ENCODE measurements at regions not wholly inside any gene's neighbourhood (a gene's known extent, or its start where the extent isn't known, plus 50 kb on each side); places are given as distances from the start of the nearest gene placed in this dataset.

DNA sequence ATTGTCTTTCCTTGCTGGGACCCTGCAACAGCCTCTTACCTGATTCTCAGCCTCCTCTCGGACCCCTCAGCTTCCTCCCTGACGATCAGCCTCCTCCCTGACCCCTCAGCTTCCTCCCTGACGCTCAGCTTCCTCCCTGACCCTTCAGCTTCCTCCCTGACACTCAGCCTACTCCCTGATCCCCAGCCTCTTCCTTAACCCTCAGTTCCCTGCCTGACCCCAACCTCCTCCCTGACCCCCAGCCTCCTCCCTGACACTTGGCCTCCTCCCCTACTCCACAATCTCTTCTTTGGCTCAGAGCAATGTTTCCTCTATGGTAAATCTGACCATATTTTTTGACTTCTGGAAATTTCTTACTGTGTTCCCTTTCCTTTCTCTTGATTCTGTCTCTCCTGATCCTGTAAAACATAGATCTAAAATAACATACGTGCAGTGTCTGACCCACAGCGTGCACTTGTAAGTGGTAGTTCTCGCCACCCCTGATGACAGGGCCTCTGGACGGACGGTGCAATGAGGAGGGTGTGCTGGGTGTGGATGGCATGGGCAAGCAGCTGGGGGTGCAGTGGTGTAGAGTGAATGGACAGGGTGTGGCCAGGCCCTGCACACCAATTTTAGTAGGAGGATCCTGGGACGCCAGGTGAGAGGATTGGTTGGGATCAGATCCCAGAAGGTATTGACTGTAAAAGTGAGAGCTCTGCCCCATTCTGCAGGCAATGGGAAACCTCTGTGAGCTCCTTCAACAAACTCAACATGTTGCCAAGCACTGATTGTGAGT, 264.1 kb downstream of the FOXD2 start:
- no peak for DNase-seq (ENCODE audit: low read depth)

DNA sequence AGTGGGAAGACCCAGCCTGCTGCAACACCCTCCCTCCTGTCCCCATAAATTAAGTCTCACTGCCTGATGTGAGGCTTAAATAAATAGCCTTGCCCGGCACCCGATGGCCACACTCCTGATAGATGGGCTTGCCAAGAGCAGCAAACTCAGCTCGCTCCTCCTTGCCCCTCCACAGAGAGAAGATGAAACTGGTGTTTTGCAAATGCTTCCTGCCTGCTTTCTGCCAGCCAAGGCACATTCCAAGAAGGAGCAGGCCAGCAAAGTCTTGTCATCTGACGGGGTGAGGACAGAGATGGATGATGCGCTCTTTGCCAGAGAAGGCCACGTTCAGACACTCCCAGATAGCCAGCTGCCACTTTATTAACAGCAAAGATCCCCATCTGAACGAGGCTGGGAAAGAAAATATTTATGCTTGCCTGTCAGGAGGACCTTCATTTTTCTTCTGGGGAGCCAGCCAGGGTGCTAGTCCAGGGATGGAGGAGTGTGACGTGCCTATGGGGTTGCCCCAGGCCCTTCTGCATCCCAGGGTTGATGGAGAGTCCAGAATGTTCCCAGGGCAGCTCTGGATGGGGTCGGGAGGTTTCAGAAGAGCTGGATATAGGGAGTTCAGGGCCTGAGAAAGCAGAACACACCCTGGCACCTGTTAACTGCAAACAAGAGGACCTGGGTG, 265.4 kb downstream of the FOXD2 start:
- no peak for DNase-seq (ENCODE audit: low read depth)

DNA sequence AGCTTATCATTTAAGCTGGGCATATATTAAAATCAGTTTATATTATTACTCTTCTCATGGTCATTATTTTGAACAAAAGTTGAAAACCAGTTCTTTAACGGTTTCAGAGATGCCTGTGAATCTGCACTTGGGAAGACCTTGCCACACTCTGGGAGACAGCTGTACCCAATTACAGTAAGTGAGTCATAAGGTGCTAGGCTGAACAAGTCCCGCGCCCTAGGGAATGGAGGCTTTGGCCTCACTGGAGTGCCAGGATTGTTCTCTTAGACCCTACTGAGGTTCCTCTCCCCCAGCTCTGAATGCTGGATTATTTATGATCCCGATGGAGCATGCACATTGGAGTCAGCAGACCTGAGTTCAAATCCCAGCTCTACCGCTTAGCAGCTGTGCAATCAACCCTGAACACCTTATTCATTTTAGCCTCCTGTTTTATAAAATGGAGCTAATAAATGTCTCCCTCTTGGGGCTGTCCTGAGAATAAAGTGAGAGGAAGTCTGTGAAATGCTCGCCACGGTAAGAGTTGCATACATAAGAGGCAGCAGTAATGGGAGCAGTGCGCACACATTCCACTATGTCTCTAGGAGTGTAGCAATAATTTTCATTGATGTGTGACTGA, 266.2 kb downstream of the FOXD2 start:
- peak; percentile 31 for DNase-seq (ENCODE audit: low read depth)

DNA sequence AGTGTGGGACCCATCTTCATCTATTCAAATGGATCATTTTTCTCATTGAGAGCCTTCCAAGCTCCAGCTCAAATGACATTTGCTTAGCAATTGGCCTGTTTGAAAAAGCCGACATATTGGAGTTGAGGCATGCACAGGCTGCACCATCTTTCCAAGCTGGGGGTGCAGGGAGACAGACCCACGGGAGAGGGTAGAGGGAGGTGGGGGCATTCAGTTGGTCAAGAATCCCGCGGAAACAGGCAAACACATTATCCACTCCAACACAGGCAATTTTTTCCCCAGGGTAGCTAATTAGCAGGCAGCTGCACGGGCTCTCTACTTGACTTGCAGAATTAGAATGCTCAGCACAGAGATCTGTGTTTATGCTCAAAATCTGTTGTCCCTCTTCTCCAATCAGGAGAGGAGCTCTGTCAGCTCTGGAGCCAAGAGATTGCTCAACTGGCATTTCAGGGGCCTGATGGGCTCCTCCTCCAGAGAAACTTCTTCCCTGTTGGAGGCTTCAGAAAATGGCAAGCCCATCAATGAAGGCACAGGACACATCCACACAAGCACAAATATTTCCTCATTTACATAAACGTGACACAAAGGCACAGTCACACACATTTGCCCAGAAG, 267.8 kb downstream of the FOXD2 start:
- DNase-seq (ENCODE audit: low read depth) = no peak

DNA sequence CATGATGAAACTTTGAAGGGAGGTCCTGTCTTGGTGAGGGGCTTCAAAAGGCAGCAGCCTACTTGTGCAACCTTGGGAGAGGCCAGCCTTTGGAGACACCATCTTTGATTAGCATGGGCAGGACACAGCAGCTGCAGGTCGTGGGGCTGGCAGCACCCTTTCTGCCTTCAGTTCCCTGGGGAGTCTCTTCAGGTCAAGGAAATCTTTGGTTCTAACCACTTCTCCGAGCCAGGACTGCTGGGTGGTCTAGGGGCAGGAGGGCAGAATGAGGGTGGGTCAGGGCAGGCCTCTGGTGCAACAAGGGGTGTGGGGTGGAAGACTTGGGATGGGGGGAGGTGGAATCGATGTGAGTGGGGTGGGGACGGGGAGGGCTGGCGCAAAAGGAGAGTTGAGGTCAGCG, 269.7 kb downstream of the FOXD2 start:
- DNase-seq (ENCODE audit: low read depth) = no peak

DNA sequence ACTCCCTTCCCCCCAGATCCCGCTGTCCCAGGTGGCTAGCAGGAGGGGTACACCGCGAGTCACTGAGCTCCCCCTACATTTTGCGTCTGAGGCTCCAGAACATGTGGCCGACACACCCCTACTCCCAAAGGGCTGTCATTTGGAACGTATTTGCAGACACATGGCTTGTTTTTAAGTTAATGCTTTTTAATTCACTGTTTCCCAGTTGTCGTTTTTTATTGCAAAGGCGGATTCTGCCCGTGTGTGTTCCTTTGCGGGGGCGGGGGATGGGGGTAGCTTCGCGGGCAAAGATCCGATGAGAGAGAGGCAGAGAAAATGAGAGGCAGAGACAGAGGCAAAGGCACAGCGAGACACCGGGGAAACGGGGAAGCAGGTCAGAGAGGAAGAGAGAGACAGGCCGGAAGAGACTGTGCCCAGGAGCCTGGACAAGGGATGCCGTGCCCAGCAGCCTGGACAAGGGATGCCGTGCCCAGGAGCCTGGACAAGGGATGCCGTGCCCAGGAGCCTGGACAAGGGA, 270.2 kb downstream of the FOXD2 start:
- DNase-seq (ENCODE audit: low read depth) = no peak

DNA sequence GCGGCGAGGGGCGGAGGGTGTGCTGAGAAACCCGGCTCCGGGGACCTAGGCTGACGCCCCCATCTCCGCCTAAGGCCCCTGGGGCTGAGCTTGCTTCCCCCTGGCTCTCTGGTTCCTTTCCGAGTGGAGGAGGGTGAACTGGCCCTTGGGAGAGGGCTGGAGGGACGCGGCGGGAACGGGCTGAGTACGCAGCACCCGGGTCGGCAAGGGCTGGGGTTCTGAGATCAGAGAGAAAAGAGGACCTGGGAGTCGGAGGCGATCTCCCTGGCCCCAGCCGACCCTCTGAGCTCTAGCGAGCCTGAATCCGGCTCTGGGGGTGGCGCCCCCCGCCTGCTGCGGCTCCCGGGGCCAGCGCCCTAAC, 270.8 kb downstream of the FOXD2 start:
- no peak for DNase-seq (ENCODE audit: low read depth)

DNA sequence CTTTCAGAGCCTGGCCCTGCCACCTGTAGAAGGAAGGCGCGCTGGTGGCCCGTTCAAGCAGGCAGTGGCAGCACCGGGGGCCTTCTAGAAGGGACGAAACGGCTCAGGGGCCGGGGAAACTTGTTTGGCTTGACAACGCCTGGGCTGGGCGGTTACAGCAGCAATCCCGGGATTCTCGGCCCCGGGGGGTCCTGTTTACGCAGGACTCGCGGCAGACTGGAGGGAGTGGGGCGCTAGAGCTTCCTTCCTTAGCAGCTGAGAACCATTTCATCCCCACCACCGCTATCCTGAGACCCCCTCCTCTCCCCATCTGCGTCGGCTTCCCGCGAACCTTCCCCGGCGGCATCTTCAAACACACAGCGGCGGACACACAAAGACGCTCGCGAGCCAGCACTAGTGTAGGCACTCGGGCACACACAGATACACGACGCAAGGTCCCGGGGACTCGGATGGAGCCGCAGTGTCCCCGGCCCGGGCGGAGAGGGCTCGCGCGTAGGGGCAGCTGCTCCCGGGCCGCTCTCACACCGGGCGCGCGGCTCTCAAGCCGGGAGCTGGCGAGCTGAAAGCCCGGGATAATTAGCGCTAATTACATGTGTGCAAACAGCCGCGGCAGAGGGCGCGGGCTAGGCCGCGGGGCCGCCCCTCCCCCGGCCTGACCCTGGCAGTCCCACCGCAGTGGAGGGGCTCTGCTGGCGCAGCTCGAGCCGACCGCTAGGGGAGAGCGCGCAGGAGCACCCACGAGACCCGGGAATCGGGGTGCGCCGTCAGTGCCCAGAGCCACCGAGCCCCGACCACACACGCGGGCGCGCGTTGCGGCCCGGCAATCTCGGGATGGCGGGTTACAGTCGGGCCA, 271.4 kb downstream of the FOXD2 start:
- DNase-seq (ENCODE audit: low read depth) = no peak

DNA sequence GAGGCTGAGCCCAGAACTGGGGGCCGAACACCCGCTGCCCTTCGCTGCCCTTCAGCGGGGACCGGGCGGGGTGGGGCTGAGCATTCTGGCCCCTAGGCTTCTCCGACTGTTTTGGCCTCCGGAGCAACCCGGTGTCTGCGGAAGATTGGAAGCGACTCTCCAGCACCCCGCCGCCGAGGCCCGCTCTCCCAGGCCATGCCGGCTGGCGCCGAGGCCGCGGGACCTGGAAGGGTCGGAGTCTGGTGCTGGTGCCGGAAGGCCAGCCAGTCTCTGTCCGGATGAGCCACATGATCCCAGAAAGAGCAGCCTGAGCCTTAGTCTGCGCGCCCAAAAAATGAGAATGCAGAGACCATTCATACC, 272.0 kb downstream of the FOXD2 start:
- no peak for DNase-seq (ENCODE audit: low read depth)

DNA sequence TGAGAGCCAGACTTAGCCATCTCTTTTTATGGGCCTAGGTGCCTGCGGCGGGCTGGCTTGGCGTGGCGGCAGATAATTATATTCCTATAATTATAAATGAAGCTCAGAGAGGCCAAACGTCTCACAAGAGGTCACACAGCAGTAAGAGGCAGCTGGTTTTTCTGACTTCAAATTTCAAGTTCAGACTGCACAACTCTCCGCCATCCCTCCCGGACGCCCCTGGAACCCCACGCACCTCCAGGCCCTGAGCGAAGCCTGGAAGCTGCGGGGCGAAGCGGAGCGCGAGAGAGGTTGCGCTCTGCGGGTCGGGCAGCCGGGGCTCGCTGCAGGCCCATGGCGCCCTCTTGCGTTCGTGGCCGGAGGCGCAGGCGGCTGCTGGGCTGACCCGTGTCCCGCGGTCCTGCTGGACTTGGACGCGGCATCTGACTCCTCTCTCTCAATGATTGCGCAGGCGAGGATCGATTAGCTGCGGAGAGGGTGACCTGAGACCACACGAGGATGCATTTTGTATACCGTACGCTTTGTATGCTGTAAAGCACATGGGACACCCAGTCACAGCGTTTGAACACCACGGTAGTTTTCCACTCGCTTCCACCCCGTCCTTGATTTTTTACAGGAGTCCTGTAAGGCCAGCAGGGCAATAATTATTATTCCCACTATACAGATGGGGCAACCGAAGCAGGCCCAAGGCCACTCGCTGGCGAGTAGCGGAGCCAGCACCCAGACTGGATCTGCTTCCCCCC, 272.7 kb downstream of the FOXD2 start:
- DNase-seq (ENCODE audit: low read depth) = no peak
